ENCODE measurements at regions not wholly inside any gene's neighbourhood (a gene's known extent, or its start where the extent isn't known, plus 50 kb on each side); places are given as distances from the start of the nearest gene placed in this dataset.

DNA sequence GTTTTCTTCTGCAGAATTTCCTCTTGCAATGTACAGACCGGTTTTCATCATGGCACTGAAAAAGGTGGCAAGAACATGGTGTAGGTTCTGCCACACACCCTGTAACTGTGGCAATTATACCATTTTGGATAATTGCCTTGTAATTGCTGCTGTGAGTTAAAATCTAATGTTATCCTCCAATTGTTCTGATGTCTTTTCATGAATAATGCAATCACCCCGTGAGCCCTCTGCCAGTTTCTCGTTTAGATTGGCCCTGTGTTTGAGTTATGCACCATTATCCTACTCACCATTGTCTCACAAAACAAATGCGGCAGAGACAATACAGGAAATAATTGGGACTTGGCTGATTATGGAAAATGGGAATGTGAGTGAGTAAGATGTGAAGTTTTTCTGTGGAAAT lies 61.8 kb upstream of the MTNR1B start:
- TF ChIP-seq, protein P1, sequence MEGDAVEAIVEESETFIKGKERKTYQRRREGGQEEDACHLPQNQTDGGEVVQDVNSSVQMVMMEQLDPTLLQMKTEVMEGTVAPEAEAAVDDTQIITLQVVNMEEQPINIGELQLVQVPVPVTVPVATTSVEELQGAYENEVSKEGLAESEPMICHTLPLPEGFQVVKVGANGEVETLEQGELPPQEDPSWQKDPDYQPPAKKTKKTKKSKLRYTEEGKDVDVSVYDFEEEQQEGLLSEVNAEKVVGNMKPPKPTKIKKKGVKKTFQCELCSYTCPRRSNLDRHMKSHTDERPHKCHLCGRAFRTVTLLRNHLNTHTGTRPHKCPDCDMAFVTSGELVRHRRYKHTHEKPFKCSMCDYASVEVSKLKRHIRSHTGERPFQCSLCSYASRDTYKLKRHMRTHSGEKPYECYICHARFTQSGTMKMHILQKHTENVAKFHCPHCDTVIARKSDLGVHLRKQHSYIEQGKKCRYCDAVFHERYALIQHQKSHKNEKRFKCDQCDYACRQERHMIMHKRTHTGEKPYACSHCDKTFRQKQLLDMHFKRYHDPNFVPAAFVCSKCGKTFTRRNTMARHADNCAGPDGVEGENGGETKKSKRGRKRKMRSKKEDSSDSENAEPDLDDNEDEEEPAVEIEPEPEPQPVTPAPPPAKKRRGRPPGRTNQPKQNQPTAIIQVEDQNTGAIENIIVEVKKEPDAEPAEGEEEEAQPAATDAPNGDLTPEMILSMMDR (IDR thresholded peaks at IDR 0.05) = no peak
- TF ChIP-seq POLR2A (IDR thresholded peaks at IDR 0.05) = no peak

Data from heart left ventricle (tissue), 13 donors.